ENCODE measurements at regions not wholly inside any gene's neighbourhood (a gene's known extent, or its start where the extent isn't known, plus 50 kb on each side); places are given as distances from the start of the nearest gene placed in this dataset.
"Not testable (repeated sequence)": the region's sequence is repeated elsewhere in the genome, so short reads cannot be mapped to it uniquely, and the experiment has no call there.

GRCh38 chr2:186427017-186427350 lies 59.1 kb upstream of the ZC3H15 start:
- TF ChIP-seq YY1 (IDR thresholded peaks at IDR 0.05); TAF1 (conservative IDR thresholded peaks at IDR 0.05); RAD21 (IDR thresholded peaks at IDR 0.05); JUND (IDR thresholded peaks at IDR 0.05); EGR1 (IDR thresholded peaks at IDR 0.05; ENCODE audit: low read depth in 2 of 2); FOXA1 (IDR thresholded peaks at IDR 0.05); ZBTB33 (IDR thresholded peaks at IDR 0.05): not testable (repeated sequence)
- TF ChIP-seq, protein P1, sequence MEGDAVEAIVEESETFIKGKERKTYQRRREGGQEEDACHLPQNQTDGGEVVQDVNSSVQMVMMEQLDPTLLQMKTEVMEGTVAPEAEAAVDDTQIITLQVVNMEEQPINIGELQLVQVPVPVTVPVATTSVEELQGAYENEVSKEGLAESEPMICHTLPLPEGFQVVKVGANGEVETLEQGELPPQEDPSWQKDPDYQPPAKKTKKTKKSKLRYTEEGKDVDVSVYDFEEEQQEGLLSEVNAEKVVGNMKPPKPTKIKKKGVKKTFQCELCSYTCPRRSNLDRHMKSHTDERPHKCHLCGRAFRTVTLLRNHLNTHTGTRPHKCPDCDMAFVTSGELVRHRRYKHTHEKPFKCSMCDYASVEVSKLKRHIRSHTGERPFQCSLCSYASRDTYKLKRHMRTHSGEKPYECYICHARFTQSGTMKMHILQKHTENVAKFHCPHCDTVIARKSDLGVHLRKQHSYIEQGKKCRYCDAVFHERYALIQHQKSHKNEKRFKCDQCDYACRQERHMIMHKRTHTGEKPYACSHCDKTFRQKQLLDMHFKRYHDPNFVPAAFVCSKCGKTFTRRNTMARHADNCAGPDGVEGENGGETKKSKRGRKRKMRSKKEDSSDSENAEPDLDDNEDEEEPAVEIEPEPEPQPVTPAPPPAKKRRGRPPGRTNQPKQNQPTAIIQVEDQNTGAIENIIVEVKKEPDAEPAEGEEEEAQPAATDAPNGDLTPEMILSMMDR (IDR thresholded peaks at IDR 0.05; ENCODE audit: low read depth, low read length, missing input control), result not testable (repeated sequence)
- TF ChIP-seq, protein P2, sequence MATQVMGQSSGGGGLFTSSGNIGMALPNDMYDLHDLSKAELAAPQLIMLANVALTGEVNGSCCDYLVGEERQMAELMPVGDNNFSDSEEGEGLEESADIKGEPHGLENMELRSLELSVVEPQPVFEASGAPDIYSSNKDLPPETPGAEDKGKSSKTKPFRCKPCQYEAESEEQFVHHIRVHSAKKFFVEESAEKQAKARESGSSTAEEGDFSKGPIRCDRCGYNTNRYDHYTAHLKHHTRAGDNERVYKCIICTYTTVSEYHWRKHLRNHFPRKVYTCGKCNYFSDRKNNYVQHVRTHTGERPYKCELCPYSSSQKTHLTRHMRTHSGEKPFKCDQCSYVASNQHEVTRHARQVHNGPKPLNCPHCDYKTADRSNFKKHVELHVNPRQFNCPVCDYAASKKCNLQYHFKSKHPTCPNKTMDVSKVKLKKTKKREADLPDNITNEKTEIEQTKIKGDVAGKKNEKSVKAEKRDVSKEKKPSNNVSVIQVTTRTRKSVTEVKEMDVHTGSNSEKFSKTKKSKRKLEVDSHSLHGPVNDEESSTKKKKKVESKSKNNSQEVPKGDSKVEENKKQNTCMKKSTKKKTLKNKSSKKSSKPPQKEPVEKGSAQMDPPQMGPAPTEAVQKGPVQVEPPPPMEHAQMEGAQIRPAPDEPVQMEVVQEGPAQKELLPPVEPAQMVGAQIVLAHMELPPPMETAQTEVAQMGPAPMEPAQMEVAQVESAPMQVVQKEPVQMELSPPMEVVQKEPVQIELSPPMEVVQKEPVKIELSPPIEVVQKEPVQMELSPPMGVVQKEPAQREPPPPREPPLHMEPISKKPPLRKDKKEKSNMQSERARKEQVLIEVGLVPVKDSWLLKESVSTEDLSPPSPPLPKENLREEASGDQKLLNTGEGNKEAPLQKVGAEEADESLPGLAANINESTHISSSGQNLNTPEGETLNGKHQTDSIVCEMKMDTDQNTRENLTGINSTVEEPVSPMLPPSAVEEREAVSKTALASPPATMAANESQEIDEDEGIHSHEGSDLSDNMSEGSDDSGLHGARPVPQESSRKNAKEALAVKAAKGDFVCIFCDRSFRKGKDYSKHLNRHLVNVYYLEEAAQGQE (IDR thresholded peaks at IDR 0.05), result not testable (repeated sequence)
- TF ChIP-seq, protein P3, sequence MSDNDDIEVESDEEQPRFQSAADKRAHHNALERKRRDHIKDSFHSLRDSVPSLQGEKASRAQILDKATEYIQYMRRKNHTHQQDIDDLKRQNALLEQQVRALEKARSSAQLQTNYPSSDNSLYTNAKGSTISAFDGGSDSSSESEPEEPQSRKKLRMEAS (IDR thresholded peaks at IDR 0.05), result not testable (repeated sequence)

Measured in liver (tissue), 3 donors.